AG04450 (cell line): ENCODE measurements at regions not wholly inside any gene's neighbourhood (a gene's known extent, or its start where the extent isn't known, plus 50 kb on each side); places are given as distances from the start of the nearest gene placed in this dataset.

ENCODE experiments used
- CTCF ChIA-PET: fragments of 300-600, 350-600 bp; formaldehyde crosslinking; extraction: SDS; loops from one replicate; lab custom pipeline; 2022; ENCODE audit warnings: antibody characterized with exemption, inconsistent platforms; lab: Charles Lee
- POLR2A ChIA-PET: fragments of 350-600 bp; formaldehyde crosslinking; extraction: SDS; loops from one replicate; lab custom pipeline; 2021; ENCODE audit warnings: antibody characterized with exemption, inconsistent platforms; lab: Yijun Ruan, JAX
- DNase-seq: peaks from one replicate; pipeline ENCODE4 v3.0.0-alpha.2; 2011; ENCODE audit warnings: low read depth, low spot score
- H3K27ac ChIP-seq: one replicate; pipeline ENCODE4 v1.5.1; 2012; ENCODE audit warnings: low read depth, low read length, control low read depth
- H3K27me3 ChIP-seq: one replicate; pipeline ENCODE4 v1.6.0; 2012; ENCODE audit warnings: low read length; ENCODE audit not compliant: control insufficient read depth, insufficient read depth
- H3K4me3 ChIP-seq: 2 replicates; pipeline ENCODE4 v1.5.1; 2011; ENCODE audit warnings: mild to moderate bottlenecking, low read depth, low read length, control low read depth
- H3K9me3 ChIP-seq: 2 replicates; pipeline ENCODE4 v1.5.1; 2012; ENCODE audit warnings: low read length; ENCODE audit not compliant: control insufficient read depth, insufficient read depth
- CTCF ChIP-seq: IDR thresholded peaks from 2 replicates; pipeline ENCODE4 v1.5.1; 2011; ENCODE audit warnings: low read depth, low read length, control low read depth, inconsistent platforms

GRCh38 chr12:43109631-43110345 is 442.2 kb downstream of the ADAMTS20 start:
- Histone ChIP-seq H3K9me3 (no peaks in the 10 kb centered on the region), H3K4me3 (no peak overlapping the region), H3K27ac (no peak overlapping the region), H3K27me3 (no peaks in the 10 kb centered on the region)
- ChIA-PET POLR2A (no interaction called here), CTCF (no interaction called here)
- TF ChIP-seq CTCF = no peak
- DNase-seq = no peak

GRCh38 chr12:43108656-43109055 is 443.3 kb downstream of the ADAMTS20 start:
- TF ChIP-seq CTCF = no peak
- POLR2A ChIA-PET = no interaction called here
- DNase-seq = no peak
- Histone ChIP-seq H3K27me3 (no peaks in the 10 kb centered on the region), H3K27ac (no peak overlapping the region), H3K9me3 (no peaks in the 10 kb centered on the region), H3K4me3 (no peak overlapping the region)
- CTCF ChIA-PET = no interaction called here

GRCh38 chr12:43107026-43107775 is 444.8 kb downstream of the ADAMTS20 start:
- Histone ChIP-seq H3K4me3 (no peak overlapping the region), H3K27ac (no peak overlapping the region), H3K9me3 (no peaks in the 10 kb centered on the region), H3K27me3 (no peaks in the 10 kb centered on the region)
- TF ChIP-seq CTCF = no peak
- DNase-seq = no peak
- POLR2A ChIA-PET = no interaction called here
- CTCF ChIA-PET = no interaction called here

GRCh38 chr12:43106355-43106754 is 445.6 kb downstream of the ADAMTS20 start:
- H3K9me3 ChIP-seq = no peaks in the 10 kb centered on the region
- no peak for TF ChIP-seq CTCF
- DNase-seq = no peak
- H3K27ac ChIP-seq = no peak overlapping the region
- no peaks in the 10 kb centered on the region for H3K27me3 ChIP-seq
- H3K4me3 ChIP-seq = no peak overlapping the region
- ChIA-PET CTCF (no interaction called here), POLR2A (no interaction called here)

- DNase-seq = no peak
- no peaks in the 10 kb centered on the region for H3K9me3 ChIP-seq
- no peaks in the 10 kb centered on the region for H3K27me3 ChIP-seq
- no peak overlapping the region for H3K27ac ChIP-seq
- CTCF ChIA-PET = no interaction called here
- TF ChIP-seq CTCF = no peak
- no peak overlapping the region for H3K4me3 ChIP-seq
- POLR2A ChIA-PET = no interaction called here
Measured at GRCh38 chr12:43105426-43105981, 446.5 kb downstream of the ADAMTS20 start.
